HCT116 (cell line): ENCODE measurements at regions not wholly inside any gene's neighbourhood (a gene's known extent, or its start where the extent isn't known, plus 50 kb on each side); places are given as distances from the start of the nearest gene placed in this dataset.

Experiments
- ATAC-seq: fragments of 200-7000 bp; cut with Tn5 transposase; 2 replicates; pipeline ENCODE4 v1.9.1; 2020; ENCODE audit warnings: mild to moderate bottlenecking, moderate library complexity
- BruUV-seq: library from RNA; stranded (reverse); fragments of 400-500 nt; replicated peaks from 2 replicates; lab custom pipeline; 2021; lab: Mats Ljungman, UMichigan
- CTCF ChIA-PET: fragments of 300-600 bp; sonication (Branson Sonifier 250); formaldehyde crosslinking; loops from one replicate; lab custom pipeline; 2021; ENCODE audit warnings: antibody characterized with exemption; lab: Charles Lee
- POLR2A ChIA-PET: fragments of 300-600, 350-600 bp; sonication (Branson Sonifier 250); formaldehyde crosslinking; loops from one replicate; lab custom pipeline; 2021; ENCODE audit warnings: antibody characterized with exemption; lab: Charles Lee
- RAD21 ChIA-PET, 2 experiments: fragments of 300-600 bp; sonication (Branson Sonifier 250); formaldehyde crosslinking; loops; one replicate each; lab custom pipeline; 2023; ENCODE audit warnings: low total read pairs in 2 of 2; ENCODE audit not compliant: uncharacterized antibody in 2 of 2, unreplicated experiment in 2 of 2, low non-redundant PET in 1 of 2; lab: Charles Lee
- DNase-seq: peaks from one replicate; pipeline ENCODE4 v3.0.0-alpha.2; 2010; ENCODE audit warnings: low read depth, low spot score
- H2AFZ ChIP-seq: fragments of 200-600 bp; shearing (Covaris generic), sonication (generic); 2 replicates; pipeline ENCODE4 v1.6.1; 2017; ENCODE audit warnings: low read depth, mixed run types, mixed read lengths, antibody characterized with exemption, low read length; ENCODE audit not compliant: poor library complexity, severe bottlenecking
- H3K27ac ChIP-seq: 2 replicates; pipeline ENCODE4 v1.5.1; 2012; ENCODE audit warnings: low read depth, low read length
- H3K27me3 ChIP-seq: fragments of 200-600 bp; sonication (generic); 2 replicates; pipeline ENCODE4 v1.6.1; 2016; ENCODE audit warnings: mixed run types, low read length, mixed read lengths; ENCODE audit not compliant: insufficient read depth
- H3K36me3 ChIP-seq, 2 experiments: fragments of 200-500 bp in 1 of 2; fragments of 200-600 bp in 1 of 2; sonication (Bioruptor generic) in 1 of 2; sonication (generic) in 1 of 2; 2 replicates each; pipeline versions ENCODE4 v1.5.1 to v1.6.1; 2014 to 2016; ENCODE audit warnings: low read length in 2 of 2, inconsistent platforms in 1 of 2, mixed read lengths in 1 of 2, mixed run types in 1 of 2; ENCODE audit not compliant: insufficient read depth in 2 of 2, control insufficient read depth in 1 of 2
- H3K4me1 ChIP-seq, 2 experiments: fragments of 200-600 bp in 1 of 2; sonication (generic) in 1 of 2; 2 replicates each; pipeline versions ENCODE4 v1.5.1 to v1.6.1; 2012 to 2017; ENCODE audit warnings: low read length in 2 of 2, inconsistent platforms in 1 of 2, mild to moderate bottlenecking in 1 of 2, mixed read lengths in 1 of 2, mixed run types in 1 of 2, moderate library complexity in 1 of 2; ENCODE audit not compliant: insufficient read depth in 2 of 2, control insufficient read depth in 1 of 2
- H3K4me2 ChIP-seq: fragments of 200-600 bp; sonication (generic); 2 replicates; pipeline ENCODE4 v1.6.1; 2017; ENCODE audit warnings: mixed run types, low read length, mixed read lengths
- H3K4me3 ChIP-seq, 2 experiments: fragments of 200-600 bp in 1 of 2; sonication (generic) in 1 of 2; replicated peaks in 1 of 2; 2 replicates each; pipeline ENCODE4 v1.5.1; 2011 to 2016; ENCODE audit warnings: low read length in 2 of 2, control low read depth in 1 of 2, low read depth in 1 of 2, mild to moderate bottlenecking in 1 of 2, mixed read lengths in 1 of 2, mixed run types in 1 of 2
- H3K79me2 ChIP-seq: fragments of 200-600 bp; sonication (generic); 2 replicates; pipeline ENCODE4 v1.6.1; 2017; ENCODE audit warnings: mild to moderate bottlenecking, mixed run types, low read length, moderate library complexity, mixed read lengths; ENCODE audit not compliant: insufficient read depth
- H3K9ac ChIP-seq: fragments of 200-600 bp; sonication (generic); 2 replicates; pipeline ENCODE4 v1.6.1; 2016; ENCODE audit warnings: low read length, mixed read lengths
- H3K9me2 ChIP-seq: fragments of 200-600 bp; sonication (generic), shearing (Covaris generic); 2 replicates; pipeline ENCODE4 v1.6.1; 2017; ENCODE audit warnings: mixed run types, mild to moderate bottlenecking, moderate library complexity; ENCODE audit not compliant: insufficient read depth
- H3K9me3 ChIP-seq, 2 experiments: fragments of 200-500 bp in 1 of 2; fragments of 200-600 bp in 1 of 2; sonication (Bioruptor generic) in 1 of 2; sonication (generic) in 1 of 2; 2 replicates each; pipeline ENCODE4 v1.6.1; 2014 to 2017; ENCODE audit warnings: low read length in 2 of 2, mixed read lengths in 2 of 2, inconsistent platforms in 1 of 2, low read depth in 1 of 2, mild to moderate bottlenecking in 1 of 2, mixed run types in 1 of 2, moderate library complexity in 1 of 2; ENCODE audit not compliant: control insufficient read depth in 1 of 2, insufficient read depth in 1 of 2
- H4K20me1 ChIP-seq: fragments of 200-600 bp; sonication (generic), shearing (Covaris generic); 2 replicates; pipeline ENCODE4 v1.6.1; 2017; ENCODE audit warnings: mixed run types, mild to moderate bottlenecking, moderate library complexity; ENCODE audit not compliant: insufficient read depth
- CBX3 ChIP-seq: IDR thresholded peaks from 2 replicates; pipeline ENCODE4 v1.6.1; 2012; ENCODE audit warnings: low read depth
- CEBPB ChIP-seq: IDR thresholded peaks from 2 replicates; pipeline ENCODE4 v1.6.1; 2012; ENCODE audit warnings: low read depth
- EGR1 ChIP-seq: IDR thresholded peaks from 2 replicates; pipeline ENCODE4 v1.6.1; 2012; ENCODE audit warnings: low read depth
- ELF1 ChIP-seq: IDR thresholded peaks from 2 replicates; pipeline ENCODE4 v1.6.1; 2012; ENCODE audit warnings: low read depth, borderline replicate concordance
- EZH2 ChIP-seq: fragments of 200-600 bp; sonication (generic); IDR thresholded peaks from 2 replicates; pipeline ENCODE4 v1.6.1; 2017; ENCODE audit warnings: antibody characterized with exemption, mixed run types
- FOSL1 ChIP-seq: IDR thresholded peaks from 2 replicates; pipeline ENCODE4 v1.6.1; 2012; ENCODE audit warnings: low read depth
- JUND ChIP-seq: IDR thresholded peaks from 2 replicates; pipeline ENCODE4 v1.6.1; 2012
- RAD21 ChIP-seq: IDR thresholded peaks from 2 replicates; pipeline ENCODE4 v1.6.1; 2012; ENCODE audit warnings: low read depth, mild to moderate bottlenecking
- REST ChIP-seq: IDR thresholded peaks from 2 replicates; pipeline ENCODE4 v1.6.1; 2012; ENCODE audit warnings: low read depth
- SIN3A ChIP-seq: IDR thresholded peaks from 2 replicates; pipeline ENCODE4 v1.6.1; 2012; ENCODE audit warnings: low read depth
- SP1 ChIP-seq: IDR thresholded peaks from 2 replicates; pipeline ENCODE4 v1.6.1; 2012; ENCODE audit warnings: low read depth
- SRF ChIP-seq: IDR thresholded peaks from 2 replicates; pipeline ENCODE4 v1.6.1; 2012; ENCODE audit warnings: low read depth
- TCF7L2 ChIP-seq: IDR thresholded peaks from 2 replicates; pipeline ENCODE4 v1.7.0; 2011; ENCODE audit warnings: borderline replicate concordance, inconsistent platforms; ENCODE audit not compliant: insufficient read depth, insufficient read length; ENCODE audit errors: extremely low read depth
- intact Hi-C: fragments of 100-400 bp; cut with micrococcal nuclease; formaldehyde crosslinking; loops from 2 replicates; pipeline ENCODE4 v1.10.0; 2022
- TF ChIP-seq, protein P1 (sequence below), 3 experiments: fragments of 200-600 bp in 1 of 3; sonication (generic) in 1 of 3; IDR thresholded peaks in 2 of 3; conservative IDR thresholded peaks in 1 of 3; 2 replicates each; pipeline ENCODE4 v1.5.1; 2012 to 2017; ENCODE audit warnings: low read depth in 2 of 3, low read length in 2 of 3, antibody characterized with exemption in 1 of 3, borderline replicate concordance in 1 of 3, control low read depth in 1 of 3, mild to moderate bottlenecking in 1 of 3, mixed read lengths in 1 of 3, mixed run types in 1 of 3, moderate library complexity in 1 of 3; ENCODE audit not compliant: insufficient read depth in 1 of 3

- RAD21 ChIA-PET, result no interaction called here
- Histone ChIP-seq H3K9me3 (no peaks in the 10 kb centered on the region), H3K4me2 (no peak overlapping the region), H3K4me3 (no peak overlapping the region), H3K27ac (no peak overlapping the region), H3K79me2 (no peaks in the 10 kb centered on the region), H2AFZ (no peak overlapping the region), H3K9ac (no peak overlapping the region), H3K36me3 (no peaks in the 10 kb centered on the region), H3K4me1 (no peaks in the 10 kb centered on the region), H4K20me1 (no peaks in the 10 kb centered on the region), H3K9me2 (no peaks in the 10 kb centered on the region), H3K27me3 (no peaks in the 10 kb centered on the region)
- POLR2A ChIA-PET, result no interaction called here
- BruUV-seq, result no TSS peak
- DNase-seq (no peak), ATAC-seq (no peak)
- TF ChIP-seq SP1, result no peak
- TF ChIP-seq REST, result no peak
- TF ChIP-seq JUND, result no peak
- TF ChIP-seq, protein P1, sequence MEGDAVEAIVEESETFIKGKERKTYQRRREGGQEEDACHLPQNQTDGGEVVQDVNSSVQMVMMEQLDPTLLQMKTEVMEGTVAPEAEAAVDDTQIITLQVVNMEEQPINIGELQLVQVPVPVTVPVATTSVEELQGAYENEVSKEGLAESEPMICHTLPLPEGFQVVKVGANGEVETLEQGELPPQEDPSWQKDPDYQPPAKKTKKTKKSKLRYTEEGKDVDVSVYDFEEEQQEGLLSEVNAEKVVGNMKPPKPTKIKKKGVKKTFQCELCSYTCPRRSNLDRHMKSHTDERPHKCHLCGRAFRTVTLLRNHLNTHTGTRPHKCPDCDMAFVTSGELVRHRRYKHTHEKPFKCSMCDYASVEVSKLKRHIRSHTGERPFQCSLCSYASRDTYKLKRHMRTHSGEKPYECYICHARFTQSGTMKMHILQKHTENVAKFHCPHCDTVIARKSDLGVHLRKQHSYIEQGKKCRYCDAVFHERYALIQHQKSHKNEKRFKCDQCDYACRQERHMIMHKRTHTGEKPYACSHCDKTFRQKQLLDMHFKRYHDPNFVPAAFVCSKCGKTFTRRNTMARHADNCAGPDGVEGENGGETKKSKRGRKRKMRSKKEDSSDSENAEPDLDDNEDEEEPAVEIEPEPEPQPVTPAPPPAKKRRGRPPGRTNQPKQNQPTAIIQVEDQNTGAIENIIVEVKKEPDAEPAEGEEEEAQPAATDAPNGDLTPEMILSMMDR (IDR thresholded peaks at IDR 0.05 in 2 of 3, conservative IDR thresholded peaks at IDR 0.05 in 1 of 3; ENCODE audit: borderline replicate concordance in 1 of 3, insufficient read depth in 1 of 3, low read depth in 2 of 3, low read length in 2 of 3), result no peak
- TF ChIP-seq FOSL1, result no peak
- no peak for TF ChIP-seq TCF7L2
- TF ChIP-seq ELF1, result no peak
- TF ChIP-seq EZH2, result no peak
- no peak for TF ChIP-seq EGR1
- TF ChIP-seq RAD21, result no peak
- TF ChIP-seq SIN3A, result no peak
- TF ChIP-seq SRF, result no peak
- TF ChIP-seq CEBPB, result no peak
- no peak for TF ChIP-seq CBX3
- intact Hi-C loops, result no loop called here
- CTCF ChIA-PET, result no interaction called here
These were observed 681.7 kb upstream of the PTBP2 start for GRCh38 chr1:96039910-96040309.
